ENCODE measurements at regions not wholly inside any gene's neighbourhood (a gene's known extent, or its start where the extent isn't known, plus 50 kb on each side); places are given as distances from the start of the nearest gene placed in this dataset.

- peak overlapping the region; percentile 3; the same call in 1 of the 2 replicates for H3K27ac ChIP-seq
- no peak for TF ChIP-seq CTCF (conservative IDR thresholded peaks at IDR 0.05)
These were observed 199.9 kb upstream of the SATB1 start for GRCh38 chr3:18625085-18625484.

DNA sequence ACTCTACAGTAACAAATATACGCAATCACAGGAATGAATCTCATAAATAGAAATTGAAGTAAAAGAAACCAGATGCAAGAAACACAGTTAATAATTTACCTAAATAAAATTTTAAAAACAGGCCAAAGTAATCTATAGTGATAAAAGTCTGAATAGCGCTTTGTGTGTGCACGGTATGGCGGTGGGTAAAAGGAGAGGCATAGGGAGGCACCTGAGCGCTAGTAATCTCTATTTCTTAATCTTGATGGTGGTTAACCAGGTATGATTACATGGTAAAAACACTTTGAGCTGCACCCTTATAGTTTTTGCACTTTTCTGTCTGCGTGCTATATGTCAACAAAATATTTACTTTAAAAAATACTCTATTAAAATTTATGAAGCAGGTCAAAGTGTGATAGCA lies 198.1 kb upstream of the SATB1 start:
- TF ChIP-seq CTCF (conservative IDR thresholded peaks at IDR 0.05) = no peak
- H3K27ac ChIP-seq = no peak overlapping the region

GRCh38 chr3:18618723-18619122 lies 193.6 kb upstream of the SATB1 start:
- TF ChIP-seq CTCF (conservative IDR thresholded peaks at IDR 0.05) = no peak
- no peak overlapping the region for H3K27ac ChIP-seq

- no peak for TF ChIP-seq CTCF (conservative IDR thresholded peaks at IDR 0.05)
- no peak overlapping the region for H3K27ac ChIP-seq
These were observed 186.9 kb upstream of the SATB1 start for GRCh38 chr3:18611991-18612390.

DNA sequence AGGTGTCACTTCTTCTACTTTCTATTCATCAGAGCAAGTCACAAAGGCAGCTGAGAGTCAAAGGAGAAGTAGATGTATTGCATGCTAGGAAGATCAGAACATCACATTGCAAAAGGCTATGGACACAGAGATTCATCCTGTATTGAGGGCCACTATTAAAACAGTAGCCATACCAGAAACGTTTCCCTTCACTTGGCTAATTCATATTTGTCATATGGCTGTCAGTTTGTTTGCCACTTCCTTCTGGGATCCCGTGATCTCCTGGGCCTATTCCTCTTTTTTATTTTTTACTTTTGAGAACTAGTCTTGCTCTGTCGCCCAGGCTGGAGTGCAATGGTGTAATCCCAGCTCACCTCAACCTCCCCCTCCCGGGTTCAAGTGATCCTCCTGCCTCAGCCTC lies 184.0 kb upstream of the SATB1 start:
- no peak overlapping the region for H3K27ac ChIP-seq
- no peak for TF ChIP-seq CTCF (conservative IDR thresholded peaks at IDR 0.05)

GRCh38 chr3:18597919-18598318 lies 172.8 kb upstream of the SATB1 start:
- no peak for TF ChIP-seq CTCF (conservative IDR thresholded peaks at IDR 0.05)
- H3K27ac ChIP-seq = no peak overlapping the region

DNA sequence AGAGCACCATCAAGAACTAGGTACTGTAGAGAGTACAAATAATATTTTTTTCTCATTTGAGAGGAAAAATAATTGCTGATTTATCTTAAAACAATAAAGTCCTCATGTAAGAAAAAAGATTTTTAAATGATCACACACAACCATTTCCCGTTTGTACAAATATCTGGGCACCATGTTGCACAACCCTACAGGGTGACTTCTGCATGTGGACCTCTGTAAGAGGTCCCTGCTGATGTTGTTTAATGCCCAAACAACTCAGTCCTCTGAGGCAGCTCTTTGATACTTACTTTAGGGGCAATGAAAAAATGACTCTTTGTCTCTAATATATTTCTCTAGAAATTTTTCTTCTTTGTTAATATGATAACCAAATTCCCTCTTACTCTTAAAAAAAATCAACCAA lies 168.1 kb upstream of the SATB1 start:
- no peak for TF ChIP-seq CTCF (conservative IDR thresholded peaks at IDR 0.05)
- no peak overlapping the region for H3K27ac ChIP-seq

- no peak overlapping the region for H3K27ac ChIP-seq
- TF ChIP-seq CTCF (conservative IDR thresholded peaks at IDR 0.05) = no peak
These were observed 166.0 kb upstream of the SATB1 start for GRCh38 chr3:18591120-18591519.

All from VCaP (cell line).